ENCODE measurements at regions not wholly inside any gene's neighbourhood (a gene's known extent, or its start where the extent isn't known, plus 50 kb on each side); places are given as distances from the start of the nearest gene placed in this dataset.

DNA sequence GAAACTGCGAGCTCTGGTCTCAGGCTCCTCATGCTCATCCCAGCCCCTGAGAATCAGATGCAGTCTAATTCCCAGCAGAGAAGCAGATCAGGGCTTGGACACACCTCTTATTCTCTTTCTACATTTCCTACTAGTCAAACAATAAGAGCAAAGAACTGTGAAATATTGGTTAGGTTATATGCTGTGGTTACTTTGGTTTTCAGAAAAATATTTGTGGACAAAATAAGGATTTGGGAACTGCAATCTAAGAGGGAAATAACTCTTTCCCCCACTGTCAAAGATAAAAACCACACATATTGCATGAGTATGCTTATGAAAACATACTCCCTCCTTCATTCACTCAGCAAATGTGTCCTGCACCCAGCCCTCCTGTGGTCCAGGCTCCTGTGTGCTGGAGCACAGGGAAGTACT lies 164.5 kb upstream of the S1PR3 start:
- TF ChIP-seq TAF1 (IDR thresholded peaks at IDR 0.05; ENCODE audit: borderline replicate concordance, insufficient read depth, low read length) (no peak), POLR2AphosphoS5 (IDR thresholded peaks at IDR 0.05; ENCODE audit: low read depth, low read length) (no peak)
- TF ChIP-seq, protein P1, sequence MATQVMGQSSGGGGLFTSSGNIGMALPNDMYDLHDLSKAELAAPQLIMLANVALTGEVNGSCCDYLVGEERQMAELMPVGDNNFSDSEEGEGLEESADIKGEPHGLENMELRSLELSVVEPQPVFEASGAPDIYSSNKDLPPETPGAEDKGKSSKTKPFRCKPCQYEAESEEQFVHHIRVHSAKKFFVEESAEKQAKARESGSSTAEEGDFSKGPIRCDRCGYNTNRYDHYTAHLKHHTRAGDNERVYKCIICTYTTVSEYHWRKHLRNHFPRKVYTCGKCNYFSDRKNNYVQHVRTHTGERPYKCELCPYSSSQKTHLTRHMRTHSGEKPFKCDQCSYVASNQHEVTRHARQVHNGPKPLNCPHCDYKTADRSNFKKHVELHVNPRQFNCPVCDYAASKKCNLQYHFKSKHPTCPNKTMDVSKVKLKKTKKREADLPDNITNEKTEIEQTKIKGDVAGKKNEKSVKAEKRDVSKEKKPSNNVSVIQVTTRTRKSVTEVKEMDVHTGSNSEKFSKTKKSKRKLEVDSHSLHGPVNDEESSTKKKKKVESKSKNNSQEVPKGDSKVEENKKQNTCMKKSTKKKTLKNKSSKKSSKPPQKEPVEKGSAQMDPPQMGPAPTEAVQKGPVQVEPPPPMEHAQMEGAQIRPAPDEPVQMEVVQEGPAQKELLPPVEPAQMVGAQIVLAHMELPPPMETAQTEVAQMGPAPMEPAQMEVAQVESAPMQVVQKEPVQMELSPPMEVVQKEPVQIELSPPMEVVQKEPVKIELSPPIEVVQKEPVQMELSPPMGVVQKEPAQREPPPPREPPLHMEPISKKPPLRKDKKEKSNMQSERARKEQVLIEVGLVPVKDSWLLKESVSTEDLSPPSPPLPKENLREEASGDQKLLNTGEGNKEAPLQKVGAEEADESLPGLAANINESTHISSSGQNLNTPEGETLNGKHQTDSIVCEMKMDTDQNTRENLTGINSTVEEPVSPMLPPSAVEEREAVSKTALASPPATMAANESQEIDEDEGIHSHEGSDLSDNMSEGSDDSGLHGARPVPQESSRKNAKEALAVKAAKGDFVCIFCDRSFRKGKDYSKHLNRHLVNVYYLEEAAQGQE (IDR thresholded peaks at IDR 0.05; ENCODE audit: insufficient read depth in 1 of 2, low read depth in 2 of 2, low read length in 2 of 2) = no peak

Measured in PFSK-1 (cell line).